ENCODE measurements at regions not wholly inside any gene's neighbourhood (a gene's known extent, or its start where the extent isn't known, plus 50 kb on each side); places are given as distances from the start of the nearest gene placed in this dataset.

- intact Hi-C loops (cut with micrococcal nuclease): no loop called here
- BruUV-seq (replicated peaks): no TSS peak
- POLR2A ChIA-PET: no interaction called here
- H3K9ac ChIP-seq (replicated peaks; ENCODE audit: extremely low read depth, insufficient read depth, low read length): no peak overlapping the region
- peaks cover 4% of the 10 kb centered on the region for H3K9me3 ChIP-seq (replicated peaks; ENCODE audit: control insufficient read depth, insufficient read depth, low read length)
- H4K20me1 ChIP-seq (replicated peaks; ENCODE audit: control insufficient read depth, extremely low read depth, insufficient read depth, low read length): no peaks in the 10 kb centered on the region
- DNase-seq (ENCODE audit: low read depth, low spot score) (no peak), FAIRE-seq (no peak)
- no peak for TF ChIP-seq JUN (IDR thresholded peaks at IDR 0.05; ENCODE audit: borderline replicate concordance, insufficient read depth, insufficient read length, low read depth)
- no peak for TF ChIP-seq MYC (IDR thresholded peaks at IDR 0.05; ENCODE audit: low read depth, low read length)
- TF ChIP-seq EZH2 (IDR thresholded peaks at IDR 0.05; ENCODE audit: borderline replicate concordance, low read depth, low read length, severe bottlenecking): no peak
- no peak for TF ChIP-seq POLR2A (IDR thresholded peaks at IDR 0.05; ENCODE audit: low read depth, low read length)
- no peak for TF ChIP-seq FOS (IDR thresholded peaks at IDR 0.05; ENCODE audit: borderline replicate concordance, insufficient read depth, low read length)
- no peak for TF ChIP-seq MAX (IDR thresholded peaks at IDR 0.05; ENCODE audit: insufficient read depth, insufficient read length)
- TF ChIP-seq POLR2AphosphoS5 (IDR thresholded peaks at IDR 0.05; ENCODE audit: insufficient read depth, low read depth, low read length): no peak
- TF ChIP-seq CTCF (IDR thresholded peaks at IDR 0.05; ENCODE audit: extremely low read depth in 1 of 2, insufficient read depth in 1 of 2, low read depth in 1 of 2, low read length in 2 of 2): no peak
- no peak for TF ChIP-seq GATA2 (IDR thresholded peaks at IDR 0.05; ENCODE audit: insufficient read depth, insufficient read length, low read depth, low read length)
- no peak overlapping the region for H3K27ac ChIP-seq (ENCODE audit: insufficient read depth, low read depth, low read length)
- H3K4me2 ChIP-seq (ENCODE audit: insufficient read depth, low read length): no peak overlapping the region
- H3K4me3 ChIP-seq (replicated peaks in 1 of 3; ENCODE audit: insufficient read depth in 1 of 3, low read depth in 1 of 3, low read length in 3 of 3): no peak overlapping the region
- no peaks in the 10 kb centered on the region for H3K9me1 ChIP-seq (replicated peaks; ENCODE audit: control insufficient read depth, extremely low read depth, insufficient read depth, low read length)
- no peaks in the 10 kb centered on the region for H3K27me3 ChIP-seq (ENCODE audit: control insufficient read depth in 2 of 2, insufficient read depth in 2 of 2, low read length in 2 of 2)
- no peaks in the 10 kb centered on the region for H3K79me2 ChIP-seq (ENCODE audit: control insufficient read depth, insufficient read depth, low read length)
- H3K36me3 ChIP-seq (ENCODE audit: control insufficient read depth in 2 of 2, extremely low read depth in 1 of 2, insufficient read depth in 2 of 2, low read length in 2 of 2): no peaks in the 10 kb centered on the region
- no peak overlapping the region for H2AFZ ChIP-seq (ENCODE audit: low read depth, low read length)
- dilution Hi-C loops (cut with MboI; ENCODE audit: extremely low pct_ligation_motif_present, low sequenced_read_pairs): no loop called here
- no peaks in the 10 kb centered on the region for H3K4me1 ChIP-seq (ENCODE audit: control insufficient read depth, extremely low read depth, insufficient read depth, low read length)
- CTCF ChIA-PET: no interaction called here
These were observed 931.7 kb upstream of the CELF4 start for GRCh38 chr18:38497266-38497665.

Measured in endothelial cell of umbilical vein (primary cell).